Retinal pigment epithelial cell (primary cell): ENCODE measurements at regions not wholly inside any gene's neighbourhood (a gene's known extent, or its start where the extent isn't known, plus 50 kb on each side); places are given as distances from the start of the nearest gene placed in this dataset.

Experiments
- DNase-seq: peaks from one replicate; pipeline ENCODE4 v3.0.0-alpha.2; 2010; ENCODE audit warnings: low read depth
- H3K4me3 ChIP-seq: 2 replicates; pipeline ENCODE4 v1.5.1; 2011; ENCODE audit warnings: mild to moderate bottlenecking, low read length, control low read depth, moderate library complexity
- TF ChIP-seq, protein P1 (sequence below): conservative IDR thresholded peaks from 2 replicates; pipeline ENCODE4 v1.5.1; 2011; ENCODE audit warnings: low read depth, low read length, control low read depth, inconsistent platforms

GRCh38 chr16:26911436-26911835, 155.3 kb upstream of the C16orf82 start:
- TF ChIP-seq, protein P1, sequence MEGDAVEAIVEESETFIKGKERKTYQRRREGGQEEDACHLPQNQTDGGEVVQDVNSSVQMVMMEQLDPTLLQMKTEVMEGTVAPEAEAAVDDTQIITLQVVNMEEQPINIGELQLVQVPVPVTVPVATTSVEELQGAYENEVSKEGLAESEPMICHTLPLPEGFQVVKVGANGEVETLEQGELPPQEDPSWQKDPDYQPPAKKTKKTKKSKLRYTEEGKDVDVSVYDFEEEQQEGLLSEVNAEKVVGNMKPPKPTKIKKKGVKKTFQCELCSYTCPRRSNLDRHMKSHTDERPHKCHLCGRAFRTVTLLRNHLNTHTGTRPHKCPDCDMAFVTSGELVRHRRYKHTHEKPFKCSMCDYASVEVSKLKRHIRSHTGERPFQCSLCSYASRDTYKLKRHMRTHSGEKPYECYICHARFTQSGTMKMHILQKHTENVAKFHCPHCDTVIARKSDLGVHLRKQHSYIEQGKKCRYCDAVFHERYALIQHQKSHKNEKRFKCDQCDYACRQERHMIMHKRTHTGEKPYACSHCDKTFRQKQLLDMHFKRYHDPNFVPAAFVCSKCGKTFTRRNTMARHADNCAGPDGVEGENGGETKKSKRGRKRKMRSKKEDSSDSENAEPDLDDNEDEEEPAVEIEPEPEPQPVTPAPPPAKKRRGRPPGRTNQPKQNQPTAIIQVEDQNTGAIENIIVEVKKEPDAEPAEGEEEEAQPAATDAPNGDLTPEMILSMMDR, result no peak
- H3K4me3 ChIP-seq, result no peak overlapping the region
- DNase-seq, result no peak

DNA sequence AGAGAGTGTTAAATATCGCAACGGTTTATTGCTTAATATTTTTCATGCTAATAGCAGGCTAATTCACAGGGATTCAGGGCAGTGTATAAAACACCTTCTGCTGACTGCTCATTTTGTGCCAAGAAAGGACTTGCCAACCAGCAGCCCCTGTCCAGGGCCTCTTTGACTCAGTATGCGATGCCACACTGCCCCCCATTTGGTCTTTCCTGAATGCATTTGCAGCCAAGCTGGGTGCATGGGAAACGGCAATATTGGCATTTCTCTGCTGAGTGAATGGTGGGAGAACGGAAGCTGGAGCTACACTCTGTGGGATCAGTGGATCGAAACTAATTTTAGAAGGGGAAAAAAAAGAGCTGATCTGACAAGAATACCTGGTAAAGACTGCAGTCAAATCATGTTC, 152.9 kb upstream of the C16orf82 start:
- no peak for DNase-seq
- H3K4me3 ChIP-seq, result no peak overlapping the region
- TF ChIP-seq, protein P1, result no peak

DNA sequence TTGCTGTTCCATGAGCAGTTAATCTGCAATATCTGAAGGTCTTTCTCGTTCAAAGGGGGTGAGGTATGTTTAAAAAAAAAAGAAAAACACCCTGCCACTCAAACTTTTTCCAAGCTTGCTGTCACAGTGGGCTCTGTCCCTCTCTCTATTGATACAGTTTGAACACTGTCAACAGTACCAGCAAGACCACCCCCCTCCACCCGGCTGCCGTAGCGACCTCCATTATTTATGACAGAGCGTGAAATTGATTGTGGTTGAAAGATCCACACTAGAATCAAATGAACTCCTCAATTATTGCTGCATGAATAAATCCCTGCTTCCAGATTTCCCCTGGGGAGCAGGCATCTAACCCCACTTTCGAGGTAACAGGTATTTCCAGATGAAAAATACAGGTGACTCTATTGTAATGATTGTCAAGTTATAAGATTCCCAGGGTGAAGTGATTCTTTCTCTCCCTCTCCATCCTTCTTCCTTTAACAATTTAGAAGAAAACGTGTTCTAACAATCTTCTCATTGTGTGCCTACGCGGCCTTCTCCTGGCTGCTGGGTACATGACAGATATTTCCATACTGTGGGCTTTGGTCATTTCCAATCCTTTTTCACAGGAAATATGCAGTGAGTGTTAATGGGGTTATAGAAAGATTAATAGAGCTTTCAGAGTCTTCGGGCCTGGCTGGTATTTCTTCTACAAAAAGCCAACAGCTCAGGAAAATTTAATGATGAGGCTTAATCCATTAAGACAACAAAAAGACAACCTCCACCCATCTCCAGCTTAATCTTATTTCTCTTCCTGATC, 135.7 kb upstream of the C16orf82 start:
- DNase-seq, result no peak

DNA sequence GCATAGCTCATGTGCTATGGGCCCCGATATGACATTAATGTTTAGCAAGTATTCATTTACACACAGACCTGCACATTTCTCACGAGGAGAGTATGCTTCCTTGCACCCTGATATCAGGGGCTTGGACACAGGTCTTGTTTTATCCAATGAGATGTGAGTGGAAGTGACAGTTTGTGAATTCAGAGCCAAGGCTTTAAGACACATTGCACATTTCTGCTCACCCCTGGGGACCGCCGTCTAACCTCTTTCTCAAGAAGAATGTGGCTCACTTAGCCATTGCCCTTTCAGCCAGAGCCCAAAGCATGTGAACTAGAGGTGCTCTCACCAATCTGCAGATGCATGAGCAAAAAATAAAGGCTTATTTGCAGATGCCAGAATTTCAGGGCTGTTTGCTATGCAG, 116.1 kb upstream of the C16orf82 start:
- TF ChIP-seq, protein P1, result no peak
- no peak for DNase-seq
- no peak overlapping the region for H3K4me3 ChIP-seq

More for the DNA sequence above, 135.7 kb upstream of the C16orf82 start:
- H3K4me3 ChIP-seq, result no peak overlapping the region
- TF ChIP-seq, protein P1, result no peak

GRCh38 chr16:26951950-26952349, 114.8 kb upstream of the C16orf82 start:
- DNase-seq, result no peak
- no peak overlapping the region for H3K4me3 ChIP-seq
- TF ChIP-seq, protein P1, result no peak

DNA sequence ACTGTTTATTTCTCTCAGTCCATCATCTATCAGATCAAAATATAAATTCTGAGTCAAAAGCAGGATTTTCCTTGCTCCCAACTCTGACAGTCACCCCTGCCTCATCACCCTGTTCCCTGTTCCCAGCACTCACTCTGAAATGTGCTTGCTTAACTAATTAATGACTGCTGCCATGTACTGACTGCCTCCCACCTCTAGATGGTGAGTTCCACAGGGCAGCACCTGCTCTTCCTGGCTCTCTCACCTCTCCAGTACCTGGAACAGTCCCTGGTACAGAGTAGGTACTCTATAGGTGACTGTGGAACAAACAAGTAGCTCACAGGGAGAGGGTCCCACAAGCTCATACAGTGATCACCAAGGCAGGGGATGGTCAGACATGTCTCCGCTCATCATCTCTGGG, 114.3 kb upstream of the C16orf82 start:
- TF ChIP-seq, protein P1, result no peak
- DNase-seq, result no peak
- H3K4me3 ChIP-seq, result no peak overlapping the region

GRCh38 chr16:26957283-26957859, 109.4 kb upstream of the C16orf82 start:
- DNase-seq, result no peak
- TF ChIP-seq, protein P1, result no peak
- no peak overlapping the region for H3K4me3 ChIP-seq
